Astrocyte (in vitro differentiated cells and primary cell): ENCODE measurements at regions not wholly inside any gene's neighbourhood (a gene's known extent, or its start where the extent isn't known, plus 50 kb on each side); places are given as distances from the start of the nearest gene placed in this dataset.

ENCODE experiments used
- DNase-seq: peaks from one replicate; pipeline ENCODE4 v3.0.0-alpha.2; 2010; ENCODE audit warnings: low read depth
- FAIRE-seq: peaks from 2 replicates; lab custom pipeline; 2011; peaks lifted over from hg19 to GRCh38; lab: Jason Lieb, UNC
- H2AFZ ChIP-seq: 2 replicates; pipeline ENCODE4 v1.6.0; 2012; ENCODE audit warnings: low read depth, low read length, inconsistent platforms
- H3K27ac ChIP-seq: 2 replicates; pipeline ENCODE4 v1.5.1; 2011; ENCODE audit warnings: low read depth, low read length, inconsistent platforms
- H3K27me3 ChIP-seq: 2 replicates; pipeline ENCODE4 v1.6.0; 2011; ENCODE audit warnings: low read length, inconsistent platforms; ENCODE audit not compliant: insufficient read depth
- H3K36me3 ChIP-seq: 2 replicates; pipeline ENCODE4 v1.5.1; 2011; ENCODE audit warnings: low read length, inconsistent platforms; ENCODE audit not compliant: insufficient read depth
- H3K4me1 ChIP-seq: 2 replicates; pipeline ENCODE4 v1.5.1; 2011; ENCODE audit warnings: low read length, inconsistent platforms; ENCODE audit not compliant: insufficient read depth
- H3K4me2 ChIP-seq: 2 replicates; pipeline ENCODE4 v1.6.0; 2012; ENCODE audit warnings: low read length, inconsistent platforms
- H3K4me3 ChIP-seq: 2 replicates; pipeline ENCODE4 v1.5.1; 2011; ENCODE audit warnings: low read depth, mild to moderate bottlenecking, low read length, inconsistent platforms; ENCODE audit not compliant: insufficient read depth
- H3K79me2 ChIP-seq: 2 replicates; pipeline ENCODE4 v1.6.0; 2012; ENCODE audit warnings: mild to moderate bottlenecking, low read length, inconsistent platforms; ENCODE audit not compliant: insufficient read depth
- H3K9ac ChIP-seq: 2 replicates; pipeline ENCODE4 v1.6.0; 2012; ENCODE audit warnings: mild to moderate bottlenecking, low read length, inconsistent platforms
- H3K9me3 ChIP-seq: 2 replicates; pipeline ENCODE4 v1.5.1; 2012; ENCODE audit warnings: low read depth, mild to moderate bottlenecking, low read length, inconsistent platforms; ENCODE audit not compliant: insufficient read depth
- H4K20me1 ChIP-seq: 2 replicates; pipeline ENCODE4 v1.6.0; 2012; ENCODE audit warnings: low read length, inconsistent platforms; ENCODE audit not compliant: insufficient read depth
- H3K27ac Mint-ChIP-seq: one replicate; pipeline ENCODE4 v1.8.0; 2021; ENCODE audit warnings: mild to moderate bottlenecking, mixed read lengths; ENCODE audit not compliant: unreplicated experiment
- H3K27me3 Mint-ChIP-seq: one replicate; pipeline ENCODE4 v1.8.0; 2021; ENCODE audit warnings: low read depth, mixed read lengths; ENCODE audit not compliant: unreplicated experiment
- H3K36me3 Mint-ChIP-seq: one replicate; pipeline ENCODE4 v1.8.0; 2021; ENCODE audit warnings: low read depth, mixed read lengths; ENCODE audit not compliant: unreplicated experiment
- H3K4me1 Mint-ChIP-seq: one replicate; pipeline ENCODE4 v1.8.0; 2021; ENCODE audit warnings: low read depth, mixed read lengths; ENCODE audit not compliant: unreplicated experiment
- H3K4me3 Mint-ChIP-seq: one replicate; pipeline ENCODE4 v1.8.0; 2021; ENCODE audit warnings: mild to moderate bottlenecking, moderate library complexity, mixed read lengths; ENCODE audit not compliant: unreplicated experiment
- H3K9me3 Mint-ChIP-seq: one replicate; pipeline ENCODE4 v1.8.0; 2021; ENCODE audit warnings: mild to moderate bottlenecking, mixed read lengths; ENCODE audit not compliant: unreplicated experiment
- CTCF ChIP-seq: IDR thresholded peaks from 2 replicates; pipeline ENCODE4 v1.5.1; 2011; ENCODE audit warnings: low read depth, mild to moderate bottlenecking, inconsistent platforms, low read length, moderate library complexity; ENCODE audit not compliant: insufficient read depth
- EZH2 ChIP-seq: IDR thresholded peaks from 2 replicates; pipeline ENCODE4 v1.6.1; 2012; ENCODE audit warnings: mild to moderate bottlenecking, low read length, inconsistent platforms; ENCODE audit not compliant: insufficient read depth

- H3K9me3 Mint-ChIP-seq: peaks cover 2% of the 10 kb centered on the region
- TF ChIP-seq CTCF (no peak), EZH2 (no peak)
- no peaks in the 10 kb centered on the region for H3K79me2 ChIP-seq
- no peaks in the 10 kb centered on the region for H3K27me3 ChIP-seq
- H3K9ac ChIP-seq: no peak overlapping the region
- H3K4me2 ChIP-seq: no peak overlapping the region
- H3K4me3 Mint-ChIP-seq: no peak overlapping the region
- no peaks in the 10 kb centered on the region for H3K36me3 ChIP-seq
- no peaks in the 10 kb centered on the region for H3K36me3 Mint-ChIP-seq
- no peak overlapping the region for H2AFZ ChIP-seq
- H3K4me1 Mint-ChIP-seq: no peaks in the 10 kb centered on the region
- H4K20me1 ChIP-seq: no peaks in the 10 kb centered on the region
- FAIRE-seq (no peak), DNase-seq (no peak)
- H3K9me3 ChIP-seq: no peaks in the 10 kb centered on the region
- no peaks in the 10 kb centered on the region for H3K27me3 Mint-ChIP-seq
- no peak overlapping the region for H3K4me3 ChIP-seq
- no peak overlapping the region for H3K27ac Mint-ChIP-seq
- no peaks in the 10 kb centered on the region for H3K4me1 ChIP-seq
- no peak overlapping the region for H3K27ac ChIP-seq
Measured at GRCh38 chr10:105855791-105856190, 1214.7 kb downstream of the SORCS3 start.

- Histone ChIP-seq H3K4me2 (no peak overlapping the region), H4K20me1 (no peaks in the 10 kb centered on the region), H3K27me3 (no peaks in the 10 kb centered on the region), H3K9me3 (no peaks in the 10 kb centered on the region), H3K4me1 (no peaks in the 10 kb centered on the region), H2AFZ (no peak overlapping the region), H3K36me3 (no peaks in the 10 kb centered on the region), H3K9ac (no peak overlapping the region), H3K79me2 (no peaks in the 10 kb centered on the region), H3K27ac (no peak overlapping the region), H3K4me3 (no peak overlapping the region)
- no peak overlapping the region for H3K27ac Mint-ChIP-seq
- no peak overlapping the region for H3K4me3 Mint-ChIP-seq
- peaks cover 21% of the 10 kb centered on the region for H3K4me1 Mint-ChIP-seq
- FAIRE-seq (no peak), DNase-seq (no peak)
- no peaks in the 10 kb centered on the region for H3K9me3 Mint-ChIP-seq
- TF ChIP-seq CTCF (no peak), EZH2 (no peak)
- no peaks in the 10 kb centered on the region for H3K27me3 Mint-ChIP-seq
- H3K36me3 Mint-ChIP-seq: no peaks in the 10 kb centered on the region
Measured at GRCh38 chr10:105844676-105845570, 1203.8 kb downstream of the SORCS3 start.

- H3K27ac Mint-ChIP-seq: no peak overlapping the region
- no peaks in the 10 kb centered on the region for H4K20me1 ChIP-seq
- H3K4me1 Mint-ChIP-seq: peaks cover 26% of the 10 kb centered on the region
- FAIRE-seq: no peak
- H3K36me3 Mint-ChIP-seq: no peaks in the 10 kb centered on the region
- H3K27me3 ChIP-seq: no peaks in the 10 kb centered on the region
- H3K36me3 ChIP-seq: no peaks in the 10 kb centered on the region
- TF ChIP-seq EZH2 (no peak), CTCF (no peak)
- H3K9me3 Mint-ChIP-seq: no peaks in the 10 kb centered on the region
- no peak overlapping the region for H3K4me3 Mint-ChIP-seq
- DNase-seq: no peak
- H2AFZ ChIP-seq: no peak overlapping the region
- no peak overlapping the region for H3K4me2 ChIP-seq
- no peak overlapping the region for H3K4me3 ChIP-seq
- no peaks in the 10 kb centered on the region for H3K27me3 Mint-ChIP-seq
- no peaks in the 10 kb centered on the region for H3K9me3 ChIP-seq
- H3K4me1 ChIP-seq: no peaks in the 10 kb centered on the region
- H3K79me2 ChIP-seq: no peaks in the 10 kb centered on the region
- H3K27ac ChIP-seq: no peak overlapping the region
- H3K9ac ChIP-seq: no peak overlapping the region
Measured at GRCh38 chr10:105844241-105844640, 1203.2 kb downstream of the SORCS3 start.
